Osteoblast (primary cell): ENCODE measurements at regions not wholly inside any gene's neighbourhood (a gene's known extent, or its start where the extent isn't known, plus 50 kb on each side); places are given as distances from the start of the nearest gene placed in this dataset.

Source experiments
- DNase-seq: peaks from one replicate; pipeline ENCODE4 v3.0.0; 2011; ENCODE audit warnings: low spot score, mixed read lengths; ENCODE audit not compliant: insufficient read length; ENCODE audit errors: missing footprints
- H2AFZ ChIP-seq: 2 replicates; pipeline ENCODE4 v1.6.0; 2011; ENCODE audit warnings: mild to moderate bottlenecking, low read length
- H3K27ac ChIP-seq: 2 replicates; pipeline ENCODE4 v1.5.1; 2011; ENCODE audit warnings: mild to moderate bottlenecking, low read depth, low read length, moderate library complexity
- H3K27me3 ChIP-seq: 2 replicates; pipeline ENCODE4 v1.6.0; 2012; ENCODE audit warnings: mild to moderate bottlenecking, control low read depth, inconsistent platforms, low read length, moderate library complexity; ENCODE audit not compliant: insufficient read depth
- H3K36me3 ChIP-seq: 2 replicates; pipeline ENCODE4 v1.5.1; 2011; ENCODE audit warnings: mild to moderate bottlenecking, low read length, control low read depth, moderate library complexity; ENCODE audit not compliant: insufficient read depth
- H3K4me1 ChIP-seq: 2 replicates; pipeline ENCODE4 v1.5.1; 2011; ENCODE audit warnings: mild to moderate bottlenecking, low read length, control low read depth, moderate library complexity; ENCODE audit not compliant: insufficient read depth
- H3K4me2 ChIP-seq: 2 replicates; pipeline ENCODE4 v1.6.0; 2011; ENCODE audit warnings: mild to moderate bottlenecking, low read length; ENCODE audit not compliant: insufficient read depth
- H3K4me3 ChIP-seq: fragments of 200-600 bp; sonication (generic); 3 replicates; pipeline ENCODE4 v1.5.1; 2012; ENCODE audit warnings: mild to moderate bottlenecking, low read length, inconsistent platforms; ENCODE audit not compliant: insufficient read depth
- H3K79me2 ChIP-seq: 2 replicates; pipeline ENCODE4 v1.6.0; 2012; ENCODE audit warnings: mild to moderate bottlenecking, low read length, control low read depth, inconsistent platforms; ENCODE audit not compliant: insufficient read depth
- H3K9me3 ChIP-seq: 2 replicates; pipeline ENCODE4 v1.5.1; 2011; ENCODE audit warnings: low read depth, low read length, control low read depth
- H4K20me1 ChIP-seq: 2 replicates; pipeline ENCODE4 v1.6.0; 2012; ENCODE audit warnings: mild to moderate bottlenecking, low read length, control low read depth; ENCODE audit not compliant: insufficient read depth
- CTCF ChIP-seq: IDR thresholded peaks from 2 replicates; pipeline ENCODE4 v1.5.1; 2011; ENCODE audit warnings: mild to moderate bottlenecking, low read depth, low read length, moderate library complexity; ENCODE audit errors: extremely low read depth

- Histone ChIP-seq H3K4me2 (no peak overlapping the region), H3K79me2 (no peaks in the 10 kb centered on the region), H3K4me1 (peaks cover 23% of the 10 kb centered on the region), H3K27me3 (no peaks in the 10 kb centered on the region), H2AFZ (no peak overlapping the region), H4K20me1 (no peaks in the 10 kb centered on the region), H3K36me3 (no peaks in the 10 kb centered on the region), H3K4me3 (no peak overlapping the region), H3K27ac (no peak overlapping the region), H3K9me3 (no peaks in the 10 kb centered on the region)
- DNase-seq: no peak
- TF ChIP-seq CTCF: no peak
Measured at GRCh38 chr9:108603141-108603540, 252.6 kb downstream of the ACTL7B start.

GRCh38 chr9:108600896-108601295 is 254.9 kb downstream of the ACTL7B start:
- Histone ChIP-seq H3K27ac (no peak overlapping the region), H3K36me3 (no peaks in the 10 kb centered on the region), H3K9me3 (no peaks in the 10 kb centered on the region), H3K4me3 (no peak overlapping the region), H3K4me2 (no peak overlapping the region), H3K27me3 (no peaks in the 10 kb centered on the region), H3K79me2 (no peaks in the 10 kb centered on the region), H4K20me1 (no peaks in the 10 kb centered on the region), H3K4me1 (peaks cover 12% of the 10 kb centered on the region), H2AFZ (no peak overlapping the region)
- no peak for TF ChIP-seq CTCF
- DNase-seq: no peak

- TF ChIP-seq CTCF: no peak
Measured at GRCh38 chr9:108599571-108599970, 256.2 kb downstream of the ACTL7B start.

GRCh38 chr9:108591121-108591520 is 264.7 kb downstream of the ACTL7B start:
- Histone ChIP-seq H3K27me3 (no peaks in the 10 kb centered on the region), H3K79me2 (no peaks in the 10 kb centered on the region), H2AFZ (no peak overlapping the region), H3K4me1 (no peaks in the 10 kb centered on the region), H3K36me3 (no peaks in the 10 kb centered on the region), H3K9me3 (no peaks in the 10 kb centered on the region), H3K27ac (no peak overlapping the region), H3K4me2 (no peak overlapping the region), H4K20me1 (no peaks in the 10 kb centered on the region), H3K4me3 (no peak overlapping the region)
- TF ChIP-seq CTCF: no peak
- no peak for DNase-seq

More at GRCh38 chr9:108599571-108599970, 256.2 kb downstream of the ACTL7B start:
- no peaks in the 10 kb centered on the region for H3K27me3 ChIP-seq
- H3K4me2 ChIP-seq: no peak overlapping the region
- H3K4me1 ChIP-seq: peaks cover 9% of the 10 kb centered on the region
- H2AFZ ChIP-seq: no peak overlapping the region
- H3K4me3 ChIP-seq: no peak overlapping the region
- no peaks in the 10 kb centered on the region for H3K9me3 ChIP-seq
- H3K36me3 ChIP-seq: no peaks in the 10 kb centered on the region
- H4K20me1 ChIP-seq: no peaks in the 10 kb centered on the region
- no peak for DNase-seq
- no peak overlapping the region for H3K27ac ChIP-seq
- H3K79me2 ChIP-seq: no peaks in the 10 kb centered on the region
